Spleen (tissue), 3 donors: ENCODE measurements at regions not wholly inside any gene's neighbourhood (a gene's known extent, or its start where the extent isn't known, plus 50 kb on each side); places are given as distances from the start of the nearest gene placed in this dataset.

ENCODE experiments used
- POLR2A ChIP-seq, 3 donors: fragments of 450-650 bp; IDR thresholded peaks; one replicate each; pipeline ENCODE4 v1.5.1; 2017; ENCODE audit warnings: antibody characterized with exemption in 3 of 3, mild to moderate bottlenecking in 1 of 3
- POLR2AphosphoS5 ChIP-seq, 3 donors: sonication (generic); formaldehyde crosslinking; IDR thresholded peaks; one replicate each; pipeline ENCODE4 v1.5.1; 2017; ENCODE audit warnings: antibody characterized with exemption in 3 of 3

DNA sequence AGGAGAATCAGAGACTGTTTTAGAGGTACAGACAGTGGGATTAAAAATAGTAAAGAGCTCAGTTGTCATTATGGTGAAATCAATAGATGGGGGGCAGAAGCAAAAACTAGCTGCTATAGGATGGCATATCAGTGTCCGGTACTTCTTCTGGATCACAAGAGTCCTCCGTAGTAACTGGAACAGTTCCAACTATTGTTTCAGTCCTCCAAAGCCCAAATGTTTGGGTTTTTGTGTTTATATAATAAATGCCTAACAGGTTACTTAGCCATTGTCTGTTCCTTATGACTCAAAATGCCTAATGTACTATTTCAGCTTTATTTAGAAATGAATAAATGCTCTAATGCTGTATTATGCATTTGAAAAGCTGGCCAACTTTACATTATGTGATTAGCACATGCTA, 401.2 kb downstream of the PTH2R start:
- TF ChIP-seq POLR2A (IDR thresholded peaks at IDR 0.05): no peak
- TF ChIP-seq POLR2AphosphoS5 (IDR thresholded peaks at IDR 0.05): no peak
